ENCODE measurements at regions not wholly inside any gene's neighbourhood (a gene's known extent, or its start where the extent isn't known, plus 50 kb on each side); places are given as distances from the start of the nearest gene placed in this dataset.

- TF ChIP-seq RAD51 (IDR thresholded peaks at IDR 0.05): peak; percentile 68
- peak; percentile 94 for TF ChIP-seq JUND (IDR thresholded peaks at IDR 0.05; ENCODE audit: low read depth, low read length)
- TF ChIP-seq SMAD1 (IDR thresholded peaks at IDR 0.05; ENCODE audit: low read depth, partially characterized antibody): peak; percentile 77
- peak; percentile 98 for TF ChIP-seq DPF2 (IDR thresholded peaks at IDR 0.05)
- no peak; a peak in 1 of 3 replicates for TF ChIP-seq EGR1 (IDR thresholded peaks at IDR 0.05; ENCODE audit: borderline replicate concordance in 1 of 2, low read depth in 2 of 2, low read length in 2 of 2)
- TF ChIP-seq MEF2B (IDR thresholded peaks at IDR 0.05; ENCODE audit: partially characterized antibody, poor library complexity, severe bottlenecking): peak; percentile 96
- no peak for TF ChIP-seq ELK1 (IDR thresholded peaks at IDR 0.05; ENCODE audit: low read depth, low read length)
- no peak for TF ChIP-seq PRDM15 (CRISPR knock-in tag; IDR thresholded peaks at IDR 0.05)
- TF ChIP-seq IRF5 (IDR thresholded peaks at IDR 0.05; ENCODE audit: borderline replicate concordance): peak; percentile 67; the same call in 1 of the 2 replicates
- TF ChIP-seq NFYA (IDR thresholded peaks at IDR 0.05; ENCODE audit: borderline replicate concordance, low read depth, low read length): no peak
- TF ChIP-seq PML (IDR thresholded peaks at IDR 0.05; ENCODE audit: low read length): peak; percentile 72; the same call in 1 of the 2 replicates
- TF ChIP-seq TCF7 (IDR thresholded peaks at IDR 0.05; ENCODE audit: borderline replicate concordance): peak; percentile 82
- TF ChIP-seq BCLAF1 (IDR thresholded peaks at IDR 0.05): no peak
- TF ChIP-seq RAD21 (IDR thresholded peaks at IDR 0.05; ENCODE audit: insufficient read depth, low read depth, low read length): 0 out of 2 replicates have a peak, but pooled peaks have one; percentile 32
- peak in 1 of 2 experiments; percentile 93; a peak in 1 of 4 replicates for TF ChIP-seq CEBPB (IDR thresholded peaks at IDR 0.05; ENCODE audit: borderline replicate concordance in 1 of 2, low read depth in 2 of 2, low read length in 2 of 2)
- TF ChIP-seq POU2F2 (IDR thresholded peaks at IDR 0.05; ENCODE audit: borderline replicate concordance, low read depth, low read length): peak; percentile 87; the same call in 2 of the 3 replicates
- peak in 1 of 2 experiments; percentile 82; a peak in 2 of 4 replicates for TF ChIP-seq SRF (IDR thresholded peaks at IDR 0.05; ENCODE audit: low read depth in 2 of 2, low read length in 2 of 2)
- no peak for TF ChIP-seq CHD1 (IDR thresholded peaks at IDR 0.05; ENCODE audit: low read depth, low read length)
- TF ChIP-seq TAF1 (IDR thresholded peaks at IDR 0.05; ENCODE audit: borderline replicate concordance, low read depth, low read length): peak; percentile 61; the same call in 1 of the 2 replicates
- no peak for TF ChIP-seq RELA (IDR thresholded peaks at IDR 0.05; ENCODE audit: borderline replicate concordance, partially characterized antibody)
- peak; percentile 95; the same call in 1 of the 2 replicates for TF ChIP-seq ZBED1 (IDR thresholded peaks at IDR 0.05; ENCODE audit: borderline replicate concordance)
Measured at GRCh38 chr4:105060628-105061027, 86.0 kb upstream of the TET2 start (continued).

Data from GM12878 (cell line).